ENCODE measurements at regions not wholly inside any gene's neighbourhood (a gene's known extent, or its start where the extent isn't known, plus 50 kb on each side); places are given as distances from the start of the nearest gene placed in this dataset.
A peak's percentile ranks its signal among the peaks of the same experiment; 100 is the strongest.

DNA sequence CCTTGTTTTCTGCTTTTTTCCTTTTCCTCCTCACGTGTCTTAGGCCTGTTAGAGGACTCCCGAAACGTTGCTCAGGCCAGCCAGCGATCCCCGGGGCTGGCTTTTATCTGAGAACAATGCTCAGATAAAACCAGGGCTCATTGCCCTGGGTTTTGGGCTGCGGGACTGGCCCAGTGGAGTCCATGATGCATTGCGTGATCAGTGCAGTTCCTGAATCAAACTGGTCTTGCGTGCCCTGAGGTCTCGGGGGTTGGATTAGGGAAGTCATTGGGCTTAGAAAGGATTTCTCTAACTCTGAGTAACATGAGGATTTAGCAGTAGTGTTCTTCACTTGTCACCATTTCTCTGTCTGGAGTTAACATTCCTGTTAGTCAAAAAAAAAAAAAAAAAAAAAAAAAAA is 66.3 kb downstream of the CCR1 start:
- H2BK5ac ChIP-seq (ENCODE audit: insufficient read length, low read length) = no peak overlapping the region
- no peak overlapping the region for H3K14ac ChIP-seq (ENCODE audit: insufficient read depth, low read length)
- H3K4me1 ChIP-seq (ENCODE audit: insufficient read depth, low read length) = no peaks in the 10 kb centered on the region
- H3K36me3 Mint-ChIP-seq (ENCODE audit: insufficient read depth in 1 of 3, low read depth in 3 of 3) = peaks cover 0 to 2% (median 0%) of the 10 kb centered on the region in 3 experiments; a peak in 1 of 7 replicates
- no peak overlapping the region for H4K91ac ChIP-seq (ENCODE audit: insufficient read length, low read depth, low read length)
- no peaks in the 10 kb centered on the region for H3K79me1 ChIP-seq (ENCODE audit: insufficient read depth, low read depth, low read length, poor library complexity, severe bottlenecking)
- H3K4ac ChIP-seq (ENCODE audit: low read depth, low read length) = no peak overlapping the region
- no peaks in the 10 kb centered on the region for H3K79me2 ChIP-seq (ENCODE audit: insufficient read depth, low read length)
- no peaks in the 10 kb centered on the region for H3K9me3 ChIP-seq (ENCODE audit: control insufficient read depth, low read depth, low read length)
- H3K18ac ChIP-seq (ENCODE audit: insufficient read length, low read depth, low read length) = no peak overlapping the region
- no CpG with 5 or more reads among the region's 9 CpGs for WGBS (ENCODE audit: extremely low coverage, insufficient read length, low lambda C conversion rate)
- H2BK12ac ChIP-seq (ENCODE audit: insufficient read length, low read depth, low read length) = no peak overlapping the region
- no peaks in the 10 kb centered on the region for H3K23me2 ChIP-seq (ENCODE audit: insufficient read length, low read depth, low read length, poor library complexity, severe bottlenecking)
- no peak overlapping the region for H3K27ac ChIP-seq (ENCODE audit: insufficient read length, low read depth, low read length)
- H2BK15ac ChIP-seq (ENCODE audit: low read depth, low read length) = no peak overlapping the region
- peak overlapping the region; percentile 5 for H2AFZ ChIP-seq (ENCODE audit: low read length)
- H3K4me1 Mint-ChIP-seq = no peaks in the 10 kb centered on the region
- H3T11ph ChIP-seq (ENCODE audit: low read length) = no peak overlapping the region
- no peaks in the 10 kb centered on the region for H4K20me1 ChIP-seq (ENCODE audit: control insufficient read depth, insufficient read depth, insufficient read length)
- no peaks in the 10 kb centered on the region; a peak in 1 of 5 replicates for H3K9me3 Mint-ChIP-seq
- no peak overlapping the region for H3K4me2 ChIP-seq (ENCODE audit: insufficient read depth, insufficient read length, low read length)
- H2BK20ac ChIP-seq (ENCODE audit: low read depth, low read length, poor library complexity, severe bottlenecking) = no peak overlapping the region
- TF ChIP-seq, protein P1, sequence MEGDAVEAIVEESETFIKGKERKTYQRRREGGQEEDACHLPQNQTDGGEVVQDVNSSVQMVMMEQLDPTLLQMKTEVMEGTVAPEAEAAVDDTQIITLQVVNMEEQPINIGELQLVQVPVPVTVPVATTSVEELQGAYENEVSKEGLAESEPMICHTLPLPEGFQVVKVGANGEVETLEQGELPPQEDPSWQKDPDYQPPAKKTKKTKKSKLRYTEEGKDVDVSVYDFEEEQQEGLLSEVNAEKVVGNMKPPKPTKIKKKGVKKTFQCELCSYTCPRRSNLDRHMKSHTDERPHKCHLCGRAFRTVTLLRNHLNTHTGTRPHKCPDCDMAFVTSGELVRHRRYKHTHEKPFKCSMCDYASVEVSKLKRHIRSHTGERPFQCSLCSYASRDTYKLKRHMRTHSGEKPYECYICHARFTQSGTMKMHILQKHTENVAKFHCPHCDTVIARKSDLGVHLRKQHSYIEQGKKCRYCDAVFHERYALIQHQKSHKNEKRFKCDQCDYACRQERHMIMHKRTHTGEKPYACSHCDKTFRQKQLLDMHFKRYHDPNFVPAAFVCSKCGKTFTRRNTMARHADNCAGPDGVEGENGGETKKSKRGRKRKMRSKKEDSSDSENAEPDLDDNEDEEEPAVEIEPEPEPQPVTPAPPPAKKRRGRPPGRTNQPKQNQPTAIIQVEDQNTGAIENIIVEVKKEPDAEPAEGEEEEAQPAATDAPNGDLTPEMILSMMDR (conservative IDR thresholded peaks at IDR 0.05) = no peak
- H3K27ac Mint-ChIP-seq = no peak overlapping the region
- no peak for DNase-seq
- H3K27me3 ChIP-seq (ENCODE audit: insufficient read depth, low read length) = no peaks in the 10 kb centered on the region
- H3K27me3 Mint-ChIP-seq (ENCODE audit: low read depth) = peaks cover 3% of the 10 kb centered on the region; the same call in 1 of the 2 replicates
- no peak overlapping the region for H3K4me3 Mint-ChIP-seq
- H4K8ac ChIP-seq (replicated peaks; ENCODE audit: insufficient read length, low read depth, low read length) = no peak overlapping the region
- H2AK5ac ChIP-seq (ENCODE audit: insufficient read length, low read length) = no peak overlapping the region
- H4K5ac ChIP-seq (ENCODE audit: insufficient read length, low read depth, low read length) = no peak overlapping the region
- no peak overlapping the region for H2BK120ac ChIP-seq (ENCODE audit: low read depth, low read length, poor library complexity, severe bottlenecking)
- H3K9ac ChIP-seq (ENCODE audit: extremely low read depth, insufficient read length, low read length) = no peak overlapping the region
- no peak overlapping the region for H3K56ac ChIP-seq (ENCODE audit: insufficient read length, low read depth, low read length)
- no peak overlapping the region for H3K23ac ChIP-seq (ENCODE audit: insufficient read length, low read depth, low read length)

Data from H9 (cell line).